IPS DF 6.9 (cell line): ENCODE measurements at regions not wholly inside any gene's neighbourhood (a gene's known extent, or its start where the extent isn't known, plus 50 kb on each side); places are given as distances from the start of the nearest gene placed in this dataset.

Experiments used
- DNase-seq: peaks from one replicate; pipeline ENCODE4 v3.0.0-alpha.2; 2013; ENCODE audit warnings: low read depth, low spot score
- H3K27ac ChIP-seq: one replicate; pipeline ENCODE4 v1.5.1; 2013; ENCODE audit warnings: low read length, control low read depth
- H3K27me3 ChIP-seq: 2 replicates; pipeline ENCODE4 v1.6.1; 2013; ENCODE audit warnings: mild to moderate bottlenecking, low read length; ENCODE audit not compliant: control insufficient read depth, insufficient read depth
- H3K36me3 ChIP-seq: 2 replicates; pipeline ENCODE4 v1.6.1; 2013; ENCODE audit warnings: low read length; ENCODE audit not compliant: control insufficient read depth, insufficient read depth
- H3K4me1 ChIP-seq: 2 replicates; pipeline ENCODE4 v1.6.1; 2013; ENCODE audit warnings: low read length; ENCODE audit not compliant: control insufficient read depth, insufficient read depth
- H3K4me3 ChIP-seq: 2 replicates; pipeline ENCODE4 v1.5.1; 2013; ENCODE audit warnings: mild to moderate bottlenecking, low read length
- H3K9me3 ChIP-seq: 2 replicates; pipeline ENCODE4 v1.6.1; 2013; ENCODE audit warnings: low read length, inconsistent platforms; ENCODE audit not compliant: control insufficient read depth, insufficient read depth
- WGBS: extraction: QIAGEN DNeasy Blood & Tissue Kit; methylation state at CpG from one replicate; pipeline ENCODE4 v1.1.7; 2013; ENCODE audit warnings: mixed read lengths, missing lambda C conversion rate; ENCODE audit not compliant: insufficient read length, insufficient coverage; 5-methylcytosine and 5-hydroxymethylcytosine counted together

DNA sequence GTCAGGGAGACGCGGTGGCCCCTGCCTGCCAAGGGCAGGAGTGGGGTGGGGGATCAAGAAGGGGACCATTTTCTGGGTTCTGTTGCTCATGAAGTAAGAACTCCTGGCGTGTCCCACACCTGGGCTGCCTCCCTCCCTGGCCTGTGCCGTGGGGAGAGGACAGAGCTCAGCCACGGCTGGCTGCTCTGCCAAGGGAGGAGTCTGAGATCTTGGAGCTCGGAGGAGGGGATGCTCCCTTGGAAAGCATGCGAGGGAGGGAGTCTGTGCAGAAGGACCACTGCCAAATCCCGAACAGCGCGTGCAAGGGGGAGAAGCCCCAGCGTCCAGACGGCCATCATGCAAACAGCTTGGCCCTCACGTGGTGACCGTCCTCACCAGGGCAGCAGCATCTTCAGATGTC lies 64.2 kb upstream of the ZNF469 start:
- Histone ChIP-seq H3K36me3 (no peaks in the 10 kb centered on the region), H3K9me3 (no peaks in the 10 kb centered on the region), H3K27me3 (no peaks in the 10 kb centered on the region), H3K27ac (no peak overlapping the region), H3K4me1 (no peaks in the 10 kb centered on the region; the same call in 1 of the 2 replicates), H3K4me3 (no peak overlapping the region)
- no peak for DNase-seq
- WGBS = no CpG with 5 or more reads among the region's 14 CpGs

DNA sequence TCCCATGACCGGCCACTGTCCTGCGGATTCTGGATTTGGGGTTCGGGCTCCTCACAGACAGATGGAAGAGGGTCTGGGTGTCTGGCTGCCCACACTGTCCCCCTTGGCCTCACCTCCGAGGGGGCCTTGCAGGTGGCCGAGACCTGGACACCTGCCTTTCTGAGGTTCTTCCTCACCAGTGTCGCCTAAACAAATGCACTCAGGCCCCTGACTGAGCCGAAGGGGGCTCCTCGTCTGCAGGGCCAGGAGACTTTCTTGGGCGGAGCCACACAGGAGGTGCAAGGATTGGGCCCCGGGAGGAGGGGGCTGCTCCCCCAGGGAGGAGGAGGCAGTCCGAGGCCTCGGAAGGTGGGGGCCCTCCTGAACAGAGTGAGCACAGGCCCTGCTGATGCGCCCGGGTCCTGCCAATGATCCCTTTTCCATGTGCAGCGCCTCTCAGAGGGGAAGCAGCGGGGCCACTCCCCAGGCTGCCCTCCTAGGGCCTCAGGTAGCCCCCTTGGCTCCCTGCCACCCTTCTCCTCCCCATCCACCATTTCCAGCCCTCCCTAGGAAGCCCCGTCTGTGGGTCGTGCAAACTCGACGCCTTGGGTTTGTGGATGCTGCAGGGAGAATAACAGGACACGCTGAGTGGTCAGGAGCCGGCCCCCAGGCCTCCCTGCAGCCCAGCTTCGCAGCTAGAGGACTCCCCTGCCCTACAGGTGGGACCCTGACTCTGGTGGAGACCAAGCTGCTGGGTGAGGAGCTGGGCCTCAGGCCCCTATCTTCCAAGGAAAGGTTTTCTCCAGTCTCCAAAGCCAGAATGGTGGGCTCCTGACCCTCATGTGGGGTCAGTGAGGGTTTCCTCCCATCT lies 63.4 kb upstream of the ZNF469 start:
- H3K4me1 ChIP-seq = no peaks in the 10 kb centered on the region; the same call in 1 of the 2 replicates
- H3K36me3 ChIP-seq = no peaks in the 10 kb centered on the region
- no CpG with 5 or more reads among the region's 23 CpGs for WGBS
- H3K27ac ChIP-seq = no peak overlapping the region
- no peak overlapping the region for H3K4me3 ChIP-seq
- H3K27me3 ChIP-seq = no peaks in the 10 kb centered on the region
- no peak for DNase-seq
- H3K9me3 ChIP-seq = no peaks in the 10 kb centered on the region

DNA sequence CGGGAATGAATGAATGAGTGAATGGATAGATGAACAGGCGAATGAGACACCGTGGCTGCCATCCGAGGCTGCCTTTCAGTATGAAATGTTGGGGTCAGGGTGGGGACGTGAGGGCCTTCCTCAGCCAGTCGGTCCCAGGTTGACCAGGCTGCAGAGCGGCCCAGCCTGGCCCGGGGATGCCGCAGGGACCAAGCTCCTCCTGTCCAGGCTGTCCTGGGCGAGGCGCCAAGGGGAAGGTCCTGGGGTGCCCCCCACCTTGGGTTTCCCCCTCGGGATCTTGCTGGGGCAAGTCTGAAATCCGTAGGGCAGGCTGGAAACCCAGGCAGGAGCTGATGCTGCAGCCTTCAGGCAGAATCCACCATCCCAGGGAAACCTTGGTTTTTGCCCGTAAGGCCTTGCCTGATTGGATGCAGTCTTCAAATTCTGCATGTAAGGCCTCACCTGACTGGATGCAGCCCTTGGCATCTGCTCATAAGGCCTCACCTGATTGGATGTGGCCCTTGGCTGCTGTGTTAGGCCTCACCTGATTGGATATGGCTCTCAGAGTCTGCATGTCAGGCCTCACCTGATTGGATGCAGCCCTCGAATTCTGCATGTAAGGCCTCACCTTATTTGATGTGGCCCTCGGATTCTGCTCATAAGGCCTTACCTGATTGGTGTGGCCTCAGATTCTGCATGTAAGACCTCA lies 61.7 kb upstream of the ZNF469 start:
- H3K36me3 ChIP-seq = no peaks in the 10 kb centered on the region; the same call in 1 of the 2 replicates
- no peak overlapping the region for H3K4me3 ChIP-seq
- H3K27ac ChIP-seq = no peak overlapping the region
- no peaks in the 10 kb centered on the region for H3K27me3 ChIP-seq
- WGBS = no CpG with 5 or more reads among the region's 16 CpGs
- H3K9me3 ChIP-seq = no peaks in the 10 kb centered on the region
- no peaks in the 10 kb centered on the region for H3K4me1 ChIP-seq
- no peak for DNase-seq

DNA sequence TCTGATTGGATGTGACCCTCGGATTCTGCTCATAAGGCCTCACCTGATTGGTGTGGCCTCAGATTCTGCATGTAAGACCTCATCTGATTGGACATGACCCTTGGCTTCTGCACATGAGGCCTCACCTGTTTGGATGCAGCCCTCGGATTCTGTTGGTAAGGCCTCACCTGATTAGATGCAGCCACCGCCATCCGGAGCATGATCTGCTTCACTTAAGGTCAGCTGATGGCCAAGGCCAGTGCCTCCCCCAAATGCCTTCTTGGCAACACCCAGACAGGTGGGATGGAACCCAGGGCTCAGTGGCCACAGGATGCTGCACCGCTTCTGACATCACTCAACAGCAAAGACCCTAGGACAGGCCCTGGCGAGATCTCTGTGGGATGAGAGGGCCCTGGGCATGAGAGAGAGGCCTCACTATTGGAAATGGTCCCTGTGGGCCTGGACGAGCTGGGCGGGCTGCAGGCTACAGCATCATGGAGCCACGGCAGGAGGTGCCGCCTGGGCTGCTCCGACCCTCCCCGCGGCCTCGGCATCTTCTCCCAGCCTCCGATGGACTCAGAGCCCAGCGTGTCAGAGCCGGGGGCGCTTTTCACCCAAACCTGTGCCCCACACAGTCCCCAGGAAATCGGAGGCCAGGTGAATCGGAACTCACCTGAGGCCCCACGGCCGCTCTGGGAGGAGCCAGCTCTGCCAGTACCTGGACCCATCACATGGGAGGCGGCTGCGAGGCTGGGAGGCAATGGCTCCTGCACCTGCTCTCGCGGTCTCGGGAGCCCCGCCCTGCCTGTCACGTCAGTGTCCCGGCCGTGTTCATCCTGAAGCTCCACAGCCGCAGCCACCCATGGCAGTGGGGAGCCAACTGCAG lies 60.9 kb upstream of the ZNF469 start:
- H3K4me1 ChIP-seq = no peaks in the 10 kb centered on the region
- no peak overlapping the region for H3K27ac ChIP-seq
- H3K36me3 ChIP-seq = no peaks in the 10 kb centered on the region; the same call in 1 of the 2 replicates
- no CpG with 5 or more reads among the region's 32 CpGs for WGBS
- H3K9me3 ChIP-seq = no peaks in the 10 kb centered on the region
- no peaks in the 10 kb centered on the region for H3K27me3 ChIP-seq
- DNase-seq = no peak
- H3K4me3 ChIP-seq = no peak overlapping the region

DNA sequence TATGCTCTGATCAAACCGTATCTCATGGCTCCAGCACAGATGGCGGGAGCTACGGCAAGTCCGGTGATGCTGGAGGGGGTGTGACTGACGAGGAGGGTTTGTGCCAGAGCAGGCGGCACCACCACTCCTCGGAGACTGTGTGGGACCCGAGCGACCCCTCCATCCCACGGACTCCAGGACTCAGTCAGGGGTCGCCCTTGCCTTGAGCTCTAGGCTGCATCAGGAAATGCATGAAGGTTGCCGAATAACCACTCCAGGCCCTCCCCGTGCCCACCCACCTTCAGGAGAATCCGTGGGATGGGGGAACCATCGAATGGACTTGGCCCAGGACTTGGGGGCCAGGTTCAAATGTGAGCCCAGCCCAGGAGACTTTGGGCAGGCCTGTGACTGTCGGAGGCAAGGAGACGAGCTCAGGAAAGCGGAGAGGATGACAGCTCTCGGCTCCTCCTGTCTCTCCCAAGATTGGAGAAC lies 60.2 kb upstream of the ZNF469 start:
- Histone ChIP-seq H3K27me3 (no peaks in the 10 kb centered on the region), H3K9me3 (no peaks in the 10 kb centered on the region), H3K4me3 (no peak overlapping the region), H3K4me1 (no peaks in the 10 kb centered on the region), H3K27ac (no peak overlapping the region), H3K36me3 (no peaks in the 10 kb centered on the region; the same call in 1 of the 2 replicates)
- DNase-seq = no peak
- no CpG with 5 or more reads among the region's 19 CpGs for WGBS

DNA sequence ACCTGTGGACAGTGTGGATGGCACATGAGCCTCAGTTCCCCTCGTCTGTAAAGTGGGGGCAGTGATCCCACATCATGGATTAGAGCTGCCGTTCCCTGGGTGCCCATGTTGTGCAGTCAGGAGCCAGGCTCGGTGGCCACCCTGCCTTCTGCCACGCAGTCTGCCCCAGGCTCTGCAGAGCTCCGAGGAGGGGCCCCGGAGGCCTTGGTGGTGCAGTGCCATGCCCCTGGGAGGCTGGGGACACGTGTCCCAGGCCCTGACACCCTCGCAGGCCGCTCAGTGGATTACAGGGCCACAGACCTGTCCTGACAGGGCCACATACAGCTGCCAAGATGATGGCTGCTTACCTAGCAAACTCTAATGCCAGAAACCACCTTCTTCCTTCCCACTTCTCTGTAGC lies 59.7 kb upstream of the ZNF469 start:
- H3K4me1 ChIP-seq = no peaks in the 10 kb centered on the region
- no peak for DNase-seq
- H3K4me3 ChIP-seq = no peak overlapping the region
- H3K36me3 ChIP-seq = no peaks in the 10 kb centered on the region; the same call in 1 of the 2 replicates
- H3K27me3 ChIP-seq = no peaks in the 10 kb centered on the region
- H3K27ac ChIP-seq = no peak overlapping the region
- WGBS = no CpG with 5 or more reads among the region's 9 CpGs
- H3K9me3 ChIP-seq = no peaks in the 10 kb centered on the region

DNA sequence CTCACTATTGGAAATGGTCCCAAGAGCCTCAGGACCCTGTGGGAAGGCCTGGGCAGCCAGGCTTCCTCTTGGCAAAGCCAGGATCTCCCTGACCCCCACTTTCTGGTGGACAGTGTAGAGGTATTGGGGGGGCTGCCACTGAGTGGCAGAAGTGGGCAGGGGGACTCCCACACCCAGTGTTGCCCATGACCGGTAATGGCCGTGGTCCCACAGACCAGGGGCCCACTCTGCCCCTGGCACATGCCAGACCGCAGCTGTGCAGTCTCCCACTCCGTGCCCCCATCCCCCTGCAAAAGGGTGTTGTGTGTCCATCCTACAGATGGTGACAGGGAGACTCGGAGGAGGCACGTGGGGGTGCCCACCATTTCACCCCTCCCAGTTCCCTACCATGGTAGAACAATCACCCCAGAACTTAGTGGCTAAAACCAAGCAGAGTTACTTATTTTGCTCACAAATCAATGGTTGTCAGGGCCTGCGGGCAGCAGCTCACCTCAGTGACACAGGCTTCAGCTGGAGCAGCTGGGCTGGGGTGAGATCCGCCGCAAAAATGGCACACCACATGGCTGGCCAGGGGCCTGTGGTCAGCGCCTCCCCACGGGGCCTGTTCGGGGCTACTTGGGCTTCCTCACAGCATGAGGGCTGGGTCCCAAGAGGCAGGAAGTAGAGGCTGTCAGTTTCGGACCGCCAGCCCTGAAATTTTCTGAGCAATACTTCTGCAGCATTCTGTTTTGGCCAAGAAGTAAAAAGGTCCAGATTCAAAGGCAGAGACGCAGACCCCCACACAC lies 59.0 kb upstream of the ZNF469 start:
- WGBS = no CpG with 5 or more reads among the region's 15 CpGs
- H3K36me3 ChIP-seq = no peaks in the 10 kb centered on the region; the same call in 1 of the 2 replicates
- no peaks in the 10 kb centered on the region for H3K4me1 ChIP-seq
- H3K27ac ChIP-seq = no peak overlapping the region
- no peak for DNase-seq
- no peak overlapping the region for H3K4me3 ChIP-seq
- H3K9me3 ChIP-seq = no peaks in the 10 kb centered on the region
- H3K27me3 ChIP-seq = no peaks in the 10 kb centered on the region

DNA sequence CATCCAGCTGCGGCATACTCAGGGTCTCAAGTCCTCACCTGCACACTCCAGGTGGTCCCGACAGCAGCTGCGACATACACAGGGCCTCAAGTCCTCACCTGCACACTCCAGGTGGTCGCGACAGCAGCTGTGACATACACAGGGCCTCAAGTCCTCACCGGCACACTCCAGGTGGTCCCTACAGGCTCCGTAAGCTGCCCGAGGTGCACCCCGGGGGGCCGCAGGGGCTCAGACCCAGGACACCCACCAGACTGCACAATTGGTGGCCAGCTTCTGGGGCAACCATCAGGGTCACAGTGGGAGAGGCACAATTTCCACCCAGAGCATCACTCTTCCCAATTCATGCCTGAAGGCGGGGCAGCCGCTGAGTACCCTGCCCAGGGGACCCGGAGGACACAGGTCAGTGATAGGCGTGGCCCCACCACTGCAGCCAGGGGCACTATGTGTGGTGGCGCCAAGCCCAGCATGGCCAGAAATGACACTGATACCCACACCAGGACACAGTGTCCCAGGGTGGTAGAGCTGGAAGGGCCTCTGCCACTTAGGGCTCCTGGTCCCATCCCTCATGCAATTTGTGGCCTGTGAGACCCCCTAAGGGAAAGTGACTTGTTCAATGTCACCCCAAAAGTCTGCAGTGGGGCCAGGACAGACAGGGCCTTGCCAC lies 57.5 kb upstream of the ZNF469 start:
- Histone ChIP-seq H3K9me3 (no peaks in the 10 kb centered on the region), H3K27ac (no peak overlapping the region), H3K27me3 (no peaks in the 10 kb centered on the region), H3K36me3 (no peaks in the 10 kb centered on the region; the same call in 1 of the 2 replicates), H3K4me1 (no peaks in the 10 kb centered on the region), H3K4me3 (no peak overlapping the region)
- DNase-seq = no peak
- no CpG with 5 or more reads among the region's 15 CpGs for WGBS

DNA sequence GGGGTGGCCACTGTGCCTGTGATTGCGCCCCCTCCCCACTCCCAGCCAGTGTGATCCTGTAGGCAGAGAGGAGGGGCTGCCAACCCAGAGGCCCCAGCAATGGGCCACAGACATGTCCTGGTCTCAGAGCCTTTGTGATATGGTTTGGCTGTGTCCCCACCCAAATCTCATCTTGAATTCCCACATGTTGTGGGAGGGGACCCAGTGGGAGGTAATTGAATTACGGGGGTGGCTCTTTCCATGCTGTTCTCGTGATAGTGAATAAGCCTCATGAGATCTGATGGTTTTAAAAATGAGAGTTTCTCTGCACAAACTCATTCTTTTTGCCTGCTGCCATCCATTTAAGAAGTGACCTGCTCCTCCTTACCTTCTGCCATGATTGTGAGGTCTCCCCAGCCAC lies 56.8 kb upstream of the ZNF469 start:
- Histone ChIP-seq H3K4me1 (no peaks in the 10 kb centered on the region), H3K27me3 (no peaks in the 10 kb centered on the region), H3K27ac (no peak overlapping the region), H3K4me3 (no peak overlapping the region), H3K9me3 (no peaks in the 10 kb centered on the region), H3K36me3 (no peaks in the 10 kb centered on the region; the same call in 1 of the 2 replicates)
- WGBS = no CpG with 5 or more reads among the region's 3 CpGs
- no peak for DNase-seq
